ENCODE measurements at regions not wholly inside any gene's neighbourhood (a gene's known extent, or its start where the extent isn't known, plus 50 kb on each side); places are given as distances from the start of the nearest gene placed in this dataset.

DNA sequence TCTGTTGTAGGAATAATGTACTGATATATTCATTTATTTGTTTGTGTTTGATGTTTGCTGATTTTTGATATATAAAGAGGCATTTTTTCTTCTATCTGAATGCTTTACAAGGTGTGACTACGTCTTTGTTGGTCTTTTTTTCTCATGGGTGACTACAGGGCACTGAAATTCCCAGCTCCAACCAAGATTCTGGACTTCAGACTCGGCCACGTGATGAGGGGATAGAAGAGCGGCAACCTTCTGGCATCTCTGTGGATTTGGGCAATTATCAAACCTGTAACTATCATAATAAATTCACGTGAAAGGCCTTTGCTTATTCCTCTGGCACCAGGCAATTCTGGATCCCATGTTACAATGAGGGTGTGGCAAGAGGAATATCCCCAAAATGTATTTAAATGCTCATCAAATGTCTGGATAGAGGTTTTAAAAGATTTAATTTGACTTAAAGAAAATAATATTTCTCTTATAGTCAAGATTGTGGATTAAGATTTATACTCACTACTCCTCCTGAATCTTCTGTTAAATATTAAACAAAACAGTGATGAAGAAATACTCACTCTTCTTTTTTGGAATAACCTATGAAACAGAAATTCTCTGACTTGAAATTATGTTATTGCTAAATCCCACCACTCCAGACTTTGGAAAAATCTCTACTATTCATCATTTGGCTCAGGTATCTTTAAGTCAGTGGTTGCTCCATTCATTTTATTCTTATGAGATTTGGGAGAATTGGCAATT, 276.3 kb downstream of the GPR37 start:
- DNase-seq: no peak

DNA sequence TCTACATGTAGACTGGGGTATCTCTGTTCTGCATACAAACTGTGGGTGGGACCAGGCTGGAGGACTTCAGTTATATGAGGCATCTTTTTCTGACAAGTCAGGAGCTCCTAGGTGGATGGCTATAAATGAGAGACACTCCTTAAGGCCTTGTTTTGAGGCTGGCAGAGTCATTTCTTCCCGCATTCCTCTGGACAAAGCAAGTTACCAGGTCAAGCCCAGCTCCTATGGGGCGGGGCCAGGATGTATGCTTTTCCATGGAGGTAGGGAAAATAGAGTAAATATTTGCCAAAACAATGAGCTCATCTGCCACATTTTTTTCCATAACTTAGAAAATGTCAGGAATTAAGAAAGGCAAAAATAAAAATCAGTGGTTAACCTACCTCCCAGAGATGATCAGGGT, 283.4 kb downstream of the GPR37 start:
- DNase-seq: no peak

DNA sequence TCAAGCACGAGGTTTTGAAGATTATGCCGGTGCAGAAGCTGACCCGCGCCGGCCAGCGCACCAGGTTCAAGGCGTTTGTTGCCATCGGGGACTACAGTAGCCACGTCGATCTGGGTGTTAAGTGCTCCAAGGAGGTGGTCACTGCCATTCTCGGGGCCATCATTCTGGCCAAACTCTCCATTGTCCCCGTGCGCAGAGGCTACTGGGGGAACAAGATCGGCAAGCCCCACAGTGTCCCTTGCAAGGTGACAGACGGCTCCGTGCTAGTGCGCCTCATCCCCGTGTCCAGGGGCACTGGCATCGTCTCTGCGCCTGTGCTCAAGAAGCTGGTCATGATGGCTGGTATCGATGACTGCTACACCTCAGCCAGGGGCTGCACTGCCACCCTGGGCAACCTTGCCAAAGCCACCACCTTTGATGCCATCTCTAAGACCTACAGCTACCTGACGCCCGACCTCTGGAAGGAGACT, 284.7 kb downstream of the GPR37 start:
- DNase-seq: no peak

DNA sequence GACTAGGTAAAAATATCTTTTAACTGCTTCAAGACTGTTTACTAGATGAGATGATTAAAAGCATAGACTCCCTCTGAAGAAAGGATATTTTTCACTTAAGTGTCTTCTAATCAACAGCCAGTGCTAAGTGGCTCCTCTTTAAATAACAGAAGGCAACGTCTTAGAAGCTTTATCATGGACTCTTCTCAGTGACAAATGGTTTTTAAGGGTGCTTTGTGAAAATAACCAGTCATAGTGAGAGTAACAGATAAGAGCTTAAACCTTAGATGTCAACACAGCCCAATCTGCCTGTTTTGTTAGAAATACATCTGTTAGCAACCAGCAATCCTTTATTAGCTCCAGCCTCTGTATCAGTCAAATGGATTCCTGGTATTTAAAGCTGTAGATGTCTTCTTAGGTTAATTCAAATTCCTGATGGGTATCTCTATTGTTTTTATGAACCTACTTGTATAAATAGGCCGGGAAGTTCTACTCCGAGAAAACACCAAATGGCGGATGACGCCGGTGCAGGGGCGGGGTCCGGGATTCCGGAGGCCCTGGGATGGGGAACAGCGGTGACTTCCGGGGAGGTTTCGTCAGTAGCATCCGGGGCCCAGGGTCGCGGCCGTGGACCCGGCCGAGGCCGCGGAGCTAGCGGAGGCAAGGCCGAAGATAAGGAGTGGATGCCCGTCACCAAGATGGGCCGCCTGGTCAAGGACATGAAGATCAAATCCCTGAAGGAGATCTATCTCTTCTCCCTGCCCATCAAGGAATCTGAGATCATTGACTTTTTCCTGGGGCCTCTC, 285.4 kb downstream of the GPR37 start:
- no peak for DNase-seq

DNA sequence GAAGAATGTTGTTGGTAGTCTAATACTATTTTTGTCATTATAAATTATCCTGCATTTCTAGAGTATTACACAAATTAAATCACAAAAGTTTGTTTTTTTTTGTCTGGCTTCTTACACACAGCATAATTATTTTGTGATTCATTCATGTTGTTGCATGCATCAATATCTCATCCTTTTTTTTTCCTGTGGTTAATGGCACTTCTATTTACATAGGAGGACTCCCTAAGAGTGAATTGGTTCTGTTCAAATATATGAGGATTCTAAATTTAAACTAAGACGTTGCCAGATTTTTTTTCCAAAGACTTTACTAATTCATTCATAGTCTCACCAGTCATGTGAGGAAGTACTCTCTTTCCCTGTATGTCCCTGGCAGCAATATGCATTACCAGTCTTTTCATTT, 303.3 kb downstream of the GPR37 start:
- DNase-seq: no peak

DNA sequence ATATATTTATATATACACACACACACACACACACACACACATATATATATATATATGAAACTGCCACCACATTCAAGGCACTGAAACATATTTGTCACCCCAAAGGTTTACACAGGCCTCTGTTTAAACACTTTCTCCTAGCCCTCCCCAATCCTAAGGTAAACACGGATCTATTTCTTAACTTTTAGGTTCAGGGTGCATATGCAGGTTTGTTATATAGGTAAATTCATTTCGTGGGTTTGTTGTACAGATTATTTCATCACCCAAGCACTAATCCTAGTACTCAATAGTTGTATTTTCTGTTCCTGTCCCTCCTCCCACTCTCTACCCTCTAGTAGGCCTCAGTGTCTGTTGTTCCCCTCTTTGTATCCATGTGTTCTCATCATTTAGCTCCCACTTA, 305.0 kb downstream of the GPR37 start:
- no peak for DNase-seq

DNA sequence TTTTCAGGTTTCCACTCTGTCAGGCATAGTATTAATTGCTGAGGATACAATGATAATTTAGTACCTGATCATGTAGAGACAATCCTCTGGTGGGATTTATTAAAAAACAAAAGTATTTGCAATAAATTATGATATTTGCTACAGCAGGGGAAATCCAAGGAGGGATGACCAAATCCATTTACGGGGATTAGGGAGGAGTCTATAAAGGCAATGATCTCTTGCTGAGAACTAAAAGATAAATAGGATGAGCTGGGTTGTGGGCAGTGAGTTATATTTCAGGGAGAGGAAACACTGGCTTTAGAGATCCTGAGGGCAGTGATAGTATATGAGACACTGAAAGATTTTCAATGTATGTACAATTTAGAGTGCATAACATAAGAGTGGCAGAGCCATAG, 305.5 kb downstream of the GPR37 start:
- DNase-seq: no peak

DNA sequence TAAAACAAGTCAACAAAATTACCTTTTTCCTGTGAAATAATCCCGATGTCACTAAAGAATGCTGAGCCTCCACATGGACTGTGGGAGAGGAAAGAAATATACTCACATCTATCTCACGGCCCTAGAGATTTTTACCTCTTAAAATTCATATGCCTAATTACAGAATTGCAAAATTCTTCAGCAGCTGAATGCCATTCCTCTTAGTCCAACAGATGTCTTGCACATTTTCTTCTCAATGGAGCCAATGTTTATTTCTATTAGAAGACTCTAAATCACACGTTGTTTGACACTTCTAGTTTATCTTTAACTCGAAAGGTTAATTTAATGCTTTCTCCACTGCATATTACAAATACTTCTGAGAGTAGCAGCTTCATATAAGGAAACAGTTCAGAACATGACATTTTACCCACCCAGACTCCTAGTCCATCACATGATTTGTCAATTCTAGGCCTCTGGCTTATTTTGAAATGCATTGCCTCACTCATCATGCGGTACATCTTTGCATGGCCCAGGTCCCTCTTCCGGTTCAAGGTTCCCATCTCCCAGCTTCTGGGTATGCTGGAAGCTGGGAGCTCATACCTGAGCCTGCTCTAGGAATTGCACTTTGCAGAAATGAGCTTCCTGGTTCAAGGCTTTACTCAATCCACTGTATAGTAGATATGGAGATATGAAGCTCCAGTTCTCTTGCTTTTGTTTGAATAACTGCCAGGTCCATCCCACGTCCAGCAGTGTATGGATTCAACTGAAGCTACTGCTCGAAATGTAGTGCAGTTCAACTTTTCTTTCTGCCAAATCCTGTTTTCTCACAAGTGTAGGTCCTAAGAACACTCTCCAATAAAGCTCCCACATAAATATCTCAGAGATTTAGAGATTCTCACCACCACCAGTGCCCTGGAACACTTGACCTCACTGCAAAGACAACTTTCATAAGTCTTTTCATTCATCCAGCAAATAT, 306.2 kb downstream of the GPR37 start:
- no peak for DNase-seq

DNA sequence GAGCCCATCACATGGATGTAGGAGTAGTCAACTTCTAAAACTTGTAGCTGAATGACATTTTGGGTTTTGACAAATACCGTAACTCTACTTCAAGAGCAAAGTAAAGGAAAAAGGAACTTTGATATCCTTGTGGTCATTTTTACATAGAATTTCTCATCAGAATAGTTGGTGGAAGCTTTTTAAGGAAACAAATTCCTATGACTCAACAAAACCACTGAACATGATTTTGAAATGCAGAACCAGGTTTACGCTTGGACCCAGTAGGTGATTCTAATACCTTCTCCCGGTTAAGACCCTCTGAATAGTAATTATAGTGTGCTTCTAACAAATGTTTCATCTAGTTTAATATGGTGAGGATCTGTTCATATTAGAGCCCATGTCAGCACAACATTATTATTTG, 307.8 kb downstream of the GPR37 start:
- DNase-seq: no peak

DNA sequence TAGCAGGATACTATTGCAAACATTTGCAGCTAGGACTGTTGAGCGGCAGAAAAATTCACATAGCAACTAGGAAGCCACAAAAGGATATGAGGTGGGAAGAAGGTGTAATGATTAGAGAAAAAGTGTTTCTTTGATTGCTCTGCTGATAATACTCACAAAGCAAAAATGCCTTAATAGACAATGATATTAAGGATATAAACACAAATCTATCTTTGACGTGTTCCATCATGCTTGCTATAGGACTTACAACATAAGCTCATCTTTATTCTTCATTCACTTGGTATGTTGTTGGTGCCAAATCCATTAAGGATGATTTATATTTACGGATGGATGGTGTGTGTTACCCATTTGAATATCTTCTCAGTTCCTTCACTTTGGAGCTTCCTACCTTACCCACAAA, 309.3 kb downstream of the GPR37 start:
- DNase-seq: no peak

DNA sequence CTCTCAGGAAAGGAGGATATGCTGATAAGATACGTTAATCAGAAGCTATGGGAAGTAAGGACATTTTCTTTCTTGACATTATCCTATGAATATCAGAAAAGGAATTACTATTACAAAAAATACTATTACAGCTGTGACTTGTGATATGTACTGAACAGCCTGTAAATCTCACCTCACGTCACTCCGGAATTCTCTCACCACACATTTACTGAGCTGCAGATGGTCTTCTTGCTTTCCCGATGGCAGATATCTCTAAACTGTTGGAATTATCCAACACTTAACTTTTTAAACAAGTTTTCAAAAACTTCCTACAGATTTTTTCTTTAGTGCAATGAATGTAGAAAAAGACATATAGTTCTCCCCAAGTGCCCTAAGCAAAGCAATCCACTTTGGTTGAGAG, 313.4 kb downstream of the GPR37 start:
- DNase-seq: no peak

DNA sequence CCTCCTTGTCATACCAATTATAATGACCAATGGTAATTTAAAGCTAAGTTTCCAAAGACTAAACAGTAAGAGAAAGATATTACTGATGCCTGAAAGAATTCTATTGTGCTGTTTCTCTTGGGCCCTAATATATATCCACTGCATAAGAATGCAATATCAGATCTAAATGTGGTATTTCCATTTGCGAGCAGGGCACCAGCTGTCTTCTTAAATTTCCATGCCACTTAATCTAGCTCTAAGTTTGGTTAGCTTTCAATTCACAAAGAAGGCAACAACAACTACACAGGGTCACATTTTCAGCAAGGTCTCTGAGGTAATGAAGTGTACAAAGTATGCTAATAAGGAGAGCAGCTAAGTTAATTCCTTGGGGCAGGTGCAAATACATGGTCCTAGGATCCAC, 315.7 kb downstream of the GPR37 start:
- no peak for DNase-seq

DNA sequence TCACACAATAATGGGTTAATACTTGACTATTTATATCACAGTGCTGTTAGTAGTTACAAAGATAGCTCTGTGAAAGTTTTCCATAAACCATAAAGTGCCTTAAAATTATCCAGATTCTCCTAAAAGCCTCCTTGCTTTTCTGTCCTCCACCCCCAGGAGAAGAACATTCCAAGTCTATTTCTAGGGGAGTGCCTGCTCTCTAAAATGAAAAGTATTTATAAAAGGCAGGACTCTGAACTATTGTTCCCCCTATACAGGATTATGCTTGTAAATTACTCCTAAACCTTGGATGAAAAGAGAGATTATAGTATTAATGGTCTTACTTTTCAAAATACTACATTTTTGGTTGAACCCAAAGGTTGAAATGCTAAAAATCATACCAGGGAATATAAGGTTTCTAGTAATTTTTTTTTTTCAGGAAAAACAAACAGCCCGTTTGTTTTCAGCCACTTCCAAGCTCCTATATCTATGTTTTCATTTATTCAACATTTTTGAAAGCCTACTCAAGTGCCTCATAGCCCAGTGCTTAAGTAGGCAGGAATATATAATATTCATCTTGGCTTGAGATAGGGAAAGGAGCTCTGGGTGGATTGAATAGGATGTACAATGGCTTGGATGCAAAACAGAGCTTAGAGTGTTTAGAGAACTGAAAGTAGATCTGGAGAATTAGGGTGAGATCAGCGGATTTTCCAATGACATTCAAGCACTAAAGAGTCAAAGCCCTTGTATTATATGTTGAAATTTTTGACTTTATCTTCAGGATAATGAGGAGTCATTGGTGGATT, 320.7 kb downstream of the GPR37 start:
- no peak for DNase-seq

DNA sequence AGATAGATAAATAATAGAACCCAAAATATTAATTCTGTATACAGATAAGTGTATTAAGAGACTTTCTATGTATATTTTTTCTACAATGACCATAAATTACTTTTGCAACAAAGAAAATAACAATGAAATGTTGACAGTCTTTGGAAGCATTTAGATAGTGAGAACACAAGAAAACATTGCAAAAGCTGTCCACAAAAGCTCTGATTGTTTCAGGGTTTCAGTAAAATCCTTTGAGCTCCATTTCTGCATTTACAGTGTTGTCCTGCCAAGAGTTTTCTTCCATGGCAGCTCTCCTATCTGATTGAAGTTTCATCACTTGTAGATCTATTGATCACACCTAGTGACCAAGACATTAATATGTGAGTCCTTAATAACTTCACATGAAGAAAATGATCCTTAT, 321.8 kb downstream of the GPR37 start:
- no peak for DNase-seq

DNA sequence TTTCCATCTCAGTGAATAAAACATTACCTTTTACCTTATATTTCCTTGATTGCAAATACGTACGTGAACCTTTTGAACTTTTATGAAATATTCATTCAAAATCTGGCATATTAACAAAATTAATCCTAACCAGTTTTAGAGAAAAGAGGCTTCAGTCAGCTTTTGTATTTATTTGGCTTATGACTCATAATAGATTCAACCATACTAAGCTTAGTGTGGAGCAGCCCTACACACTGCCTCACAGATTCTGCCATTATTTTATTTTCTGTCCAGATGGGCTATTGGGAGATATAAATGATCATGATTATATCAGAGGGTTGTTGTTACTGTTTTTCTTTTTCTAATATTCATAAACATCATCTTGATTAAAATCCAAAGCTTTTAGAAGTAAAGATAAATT, 325.5 kb downstream of the GPR37 start:
- DNase-seq: no peak

DNA sequence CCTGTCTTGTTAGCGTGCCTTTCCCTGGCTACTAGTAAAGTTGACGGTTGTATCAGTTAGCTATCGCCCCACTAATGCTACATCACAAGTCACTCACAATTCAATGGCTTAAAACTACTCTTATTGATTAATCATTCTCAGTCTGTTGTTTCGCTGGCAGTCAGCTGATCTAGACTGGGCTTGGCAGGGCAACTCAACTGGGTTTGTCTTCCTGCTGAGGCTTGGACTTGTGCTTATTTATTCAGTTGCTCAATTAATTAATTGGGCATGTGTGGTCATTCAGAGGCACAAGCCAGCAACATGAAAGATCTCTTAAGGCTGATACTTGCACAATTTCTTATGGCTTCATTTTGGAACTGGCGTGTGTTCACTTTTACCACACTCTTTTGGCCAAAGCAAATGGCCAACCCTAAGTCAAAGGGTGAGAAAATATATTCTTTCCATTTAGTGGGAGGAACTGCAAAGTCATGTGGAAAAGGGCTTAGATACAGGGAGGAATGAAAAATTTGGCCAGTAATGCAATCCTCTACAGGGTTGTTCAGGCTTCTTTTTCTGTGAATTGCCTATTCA, 333.5 kb downstream of the GPR37 start:
- no peak for DNase-seq

DNA sequence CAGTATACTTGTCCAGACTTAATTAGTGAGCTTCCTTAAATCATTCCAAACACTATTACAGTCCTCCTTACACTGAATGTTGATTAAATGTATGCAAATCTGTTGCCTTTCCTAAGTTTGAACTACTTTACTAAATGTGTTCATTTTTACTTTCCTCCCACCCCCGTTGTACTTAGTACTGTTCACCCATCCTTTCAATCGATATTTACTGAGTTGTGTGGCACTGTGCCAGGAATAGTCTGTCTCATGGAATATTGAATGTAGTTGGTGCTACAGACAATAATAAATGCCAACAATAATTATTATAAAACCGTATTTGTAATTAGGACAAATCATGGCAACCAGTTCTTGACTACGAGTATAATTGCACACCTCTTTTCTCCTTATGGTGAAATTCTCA, 335.7 kb downstream of the GPR37 start:
- DNase-seq: no peak

DNA sequence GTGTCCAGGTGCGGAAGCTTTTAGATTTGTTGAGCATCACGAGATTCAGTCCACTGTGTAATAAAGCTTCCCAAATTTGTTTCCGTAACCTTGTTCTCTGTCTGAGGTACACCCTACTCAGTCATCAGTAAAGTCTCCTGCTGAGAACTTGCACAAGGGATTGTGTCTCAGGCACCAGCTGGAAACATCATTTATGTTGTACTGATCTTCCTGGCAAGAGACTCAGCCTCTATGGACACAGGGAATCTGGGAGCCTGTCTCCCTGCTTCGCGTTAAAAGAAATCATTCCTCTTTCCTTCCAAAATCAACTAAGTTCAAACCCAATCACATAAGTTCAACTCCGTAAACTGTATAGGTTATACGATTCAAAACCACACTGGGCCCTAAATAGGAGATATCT, 336.8 kb downstream of the GPR37 start:
- DNase-seq: no peak

DNA sequence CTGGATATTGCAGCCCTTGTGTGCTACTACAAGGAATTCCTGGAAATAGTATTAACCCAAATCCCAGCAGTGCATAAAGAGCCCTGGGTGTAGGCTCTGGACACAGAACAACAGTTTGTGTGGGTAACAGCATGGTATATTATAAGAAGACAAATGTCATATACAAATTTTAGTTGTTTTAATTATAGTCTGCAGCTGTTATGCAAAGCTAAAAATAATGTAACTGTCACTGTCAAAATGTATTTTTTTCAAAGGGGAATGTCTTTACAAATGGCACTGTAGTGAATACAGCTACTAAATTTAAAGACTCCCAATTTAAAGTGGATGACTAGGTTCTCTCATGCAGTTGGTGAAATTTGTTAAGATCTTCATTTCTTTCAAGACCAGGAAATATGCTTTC, 339.0 kb downstream of the GPR37 start:
- DNase-seq: no peak

DNA sequence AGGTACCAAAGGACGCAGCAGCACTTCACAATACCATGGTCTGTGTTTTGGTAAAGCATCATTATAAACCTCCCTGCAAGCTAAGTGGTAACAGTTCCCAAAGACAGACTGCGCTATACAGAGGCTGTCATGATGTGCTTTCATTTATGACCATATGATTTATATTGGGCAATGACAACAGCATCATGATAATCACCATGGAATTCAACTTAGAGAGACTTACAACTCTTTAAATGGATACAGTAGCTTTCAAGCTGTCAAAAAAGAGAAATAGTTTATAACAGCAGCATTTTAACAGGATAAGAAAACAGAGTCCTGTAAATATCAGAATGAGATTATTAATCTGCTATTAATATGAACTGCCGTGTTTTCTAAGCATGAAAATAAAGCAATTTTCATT, 341.7 kb downstream of the GPR37 start:
- no peak for DNase-seq

DNA sequence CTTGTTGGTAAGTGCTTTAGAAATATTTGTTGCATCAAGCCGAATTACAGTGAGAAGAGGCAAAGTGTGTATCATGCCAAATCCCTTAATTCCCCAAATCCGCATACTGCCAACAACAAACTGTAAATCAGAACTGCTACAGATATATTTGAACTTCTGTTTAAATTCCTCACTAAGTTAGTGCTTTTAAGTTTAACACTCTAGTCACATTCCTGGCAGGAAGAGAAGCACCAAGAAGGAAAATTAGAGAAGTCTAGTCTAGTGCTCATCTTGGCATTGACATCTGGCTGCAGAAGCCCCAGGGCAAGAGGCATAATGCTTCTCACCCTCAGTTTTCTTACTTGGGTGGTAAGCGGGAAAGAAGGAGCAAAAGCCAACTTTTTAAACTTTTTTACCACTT, 343.5 kb downstream of the GPR37 start:
- DNase-seq: no peak

DNA sequence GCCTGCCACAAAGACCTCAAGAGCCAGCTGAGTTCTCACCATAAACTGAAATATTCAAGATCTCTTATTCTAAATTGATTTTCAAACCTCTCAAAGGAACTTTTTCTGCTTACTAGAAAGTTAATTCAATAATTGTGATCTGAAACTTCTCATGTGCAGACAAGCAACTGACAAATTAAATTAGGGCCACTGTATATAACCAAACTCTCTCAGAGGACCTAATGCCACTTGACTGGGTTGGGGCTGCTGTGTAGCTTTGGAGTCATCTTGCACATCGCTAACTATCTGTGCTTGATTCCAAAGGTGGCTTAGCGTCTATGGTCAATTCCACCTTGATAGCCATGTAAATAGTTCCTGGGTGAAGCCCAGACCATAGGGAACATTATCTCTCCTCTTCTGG, 345.2 kb downstream of the GPR37 start:
- no peak for DNase-seq
